Astrocyte of the hippocampus (primary cell): ENCODE measurements at regions not wholly inside any gene's neighbourhood (a gene's known extent, or its start where the extent isn't known, plus 50 kb on each side); places are given as distances from the start of the nearest gene placed in this dataset.

Experiments
- DNase-seq: peaks from one replicate; pipeline ENCODE4 v3.0.0; 2011; ENCODE audit warnings: low read depth, low spot score

GRCh38 chr2:80722803-80723202 is 418.3 kb upstream of the LRRTM1 start:
- DNase-seq = no peak

GRCh38 chr2:80719607-80720006 is 415.1 kb upstream of the LRRTM1 start:
- DNase-seq = no peak

GRCh38 chr2:80715433-80715832 is 410.9 kb upstream of the LRRTM1 start:
- DNase-seq = no peak

GRCh38 chr2:80711915-80712314 is 407.4 kb upstream of the LRRTM1 start:
- DNase-seq = no peak

GRCh38 chr2:80706951-80707350 is 402.4 kb upstream of the LRRTM1 start:
- no peak for DNase-seq

- DNase-seq = no peak
Observed at GRCh38 chr2:80706541-80706940, 402.0 kb upstream of the LRRTM1 start.

- no peak for DNase-seq
Observed at GRCh38 chr2:80703532-80703931, 399.0 kb upstream of the LRRTM1 start.

- no peak for DNase-seq
Observed at GRCh38 chr2:80700961-80701360, 396.4 kb upstream of the LRRTM1 start.
